ENCODE measurements at regions not wholly inside any gene's neighbourhood (a gene's known extent, or its start where the extent isn't known, plus 50 kb on each side); places are given as distances from the start of the nearest gene placed in this dataset.

DNA sequence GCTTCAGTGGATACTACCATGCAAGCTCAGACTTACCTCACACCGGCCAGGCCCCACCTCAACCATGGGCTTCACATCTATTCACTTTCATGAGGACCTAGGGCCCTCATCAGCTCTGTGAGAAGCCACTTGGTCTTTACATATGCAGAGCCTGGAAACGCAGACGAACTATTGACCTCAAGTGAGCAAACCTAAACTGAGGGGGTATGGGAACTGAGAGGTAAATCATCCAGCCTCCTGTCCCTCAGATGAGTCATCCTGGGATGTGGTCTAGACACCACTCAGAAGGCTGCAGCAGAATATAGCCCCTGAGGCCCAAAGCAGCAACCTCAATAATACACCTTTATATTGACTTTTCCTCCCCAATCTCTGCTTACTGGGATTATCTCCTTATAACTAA is 578.0 kb downstream of the INSC start:
- no peak for DNase-seq (ENCODE audit: low spot score)

DNA sequence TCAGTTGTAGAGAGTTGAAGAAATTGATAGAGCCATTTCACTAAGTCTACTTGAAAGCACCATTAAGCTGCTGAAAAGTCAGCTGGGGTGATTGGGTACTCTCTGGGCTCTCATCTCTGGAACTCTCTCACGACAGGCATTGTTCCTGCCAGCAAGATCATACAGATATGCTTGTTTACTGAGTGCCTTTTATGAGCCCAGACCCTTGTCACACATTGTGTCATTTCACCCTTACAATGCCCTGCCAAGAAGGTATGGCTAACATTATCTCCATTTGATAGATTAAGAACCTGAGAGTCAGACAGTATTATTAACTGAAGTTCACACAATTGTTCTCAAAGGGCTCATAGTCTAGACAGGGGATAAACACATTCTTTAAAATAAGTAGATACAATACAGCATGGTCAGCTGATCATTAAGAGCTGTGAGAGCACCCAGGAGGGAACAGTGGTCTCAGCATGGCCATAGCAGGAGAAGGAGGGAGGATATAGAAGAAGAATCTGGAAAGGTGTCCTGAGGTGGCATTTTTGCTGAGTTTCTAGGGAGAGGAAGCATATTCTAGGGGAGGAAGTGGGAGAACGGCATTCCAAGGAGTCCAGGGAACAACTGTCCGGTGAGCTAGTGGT is 580.5 kb downstream of the INSC start:
- DNase-seq (ENCODE audit: low spot score): peak; percentile 77

DNA sequence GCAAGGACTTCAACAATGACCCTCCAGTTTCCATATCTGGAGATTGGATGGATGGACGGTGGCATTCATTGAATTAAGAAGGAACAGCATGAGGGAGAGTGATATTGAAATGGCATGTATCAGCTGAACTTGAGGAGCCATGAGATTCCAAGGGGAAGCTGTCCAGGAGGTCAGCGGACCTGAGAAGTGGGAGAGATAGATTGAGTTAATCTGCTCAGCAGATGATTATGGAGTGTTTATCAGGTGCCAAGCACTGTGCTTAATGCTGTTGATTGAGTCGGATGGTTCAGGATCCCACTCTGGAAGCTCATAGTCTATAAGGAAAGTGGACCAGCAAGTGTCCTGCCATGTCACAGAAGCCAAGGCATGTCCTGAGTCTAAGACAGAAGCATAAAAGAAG is 581.3 kb downstream of the INSC start:
- no peak for DNase-seq (ENCODE audit: low spot score)

DNA sequence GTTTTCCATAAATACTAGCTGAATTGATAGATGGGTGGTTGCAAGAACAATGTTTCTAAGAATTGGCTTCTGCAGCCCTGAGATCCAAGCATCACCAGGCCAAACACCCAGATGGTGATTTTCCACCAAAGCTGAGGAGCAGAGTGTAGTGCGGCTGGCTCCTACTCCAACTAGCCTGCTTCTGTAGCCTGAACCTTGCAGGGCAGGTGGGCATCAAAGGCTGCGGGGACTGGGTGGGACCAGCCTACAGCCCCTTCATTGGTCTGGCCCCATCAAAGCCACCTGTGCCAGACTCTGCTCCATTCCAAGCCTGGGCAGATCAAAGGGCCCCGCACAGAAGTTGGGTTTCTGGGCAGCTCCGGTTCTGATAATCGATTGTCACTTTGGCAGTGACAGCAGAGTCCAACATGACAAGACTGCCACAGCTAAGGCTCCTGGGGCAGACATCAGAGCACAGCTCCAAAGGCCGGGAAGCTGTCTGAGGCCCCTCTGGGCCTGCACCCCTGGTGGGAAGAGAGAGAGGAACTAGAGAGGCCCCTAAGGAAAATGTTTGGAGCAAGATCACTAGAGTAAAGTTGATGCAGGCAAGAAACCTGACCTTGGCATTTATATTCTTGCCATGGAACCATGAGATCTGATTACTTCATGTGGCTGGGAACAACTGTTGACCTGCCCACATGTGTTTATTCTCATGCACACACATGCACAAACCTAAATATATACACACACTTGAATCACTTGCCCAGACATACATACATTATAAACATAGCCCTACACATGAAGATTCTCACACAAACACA is 582.9 kb downstream of the INSC start:
- DNase-seq (ENCODE audit: low spot score): no peak

DNA sequence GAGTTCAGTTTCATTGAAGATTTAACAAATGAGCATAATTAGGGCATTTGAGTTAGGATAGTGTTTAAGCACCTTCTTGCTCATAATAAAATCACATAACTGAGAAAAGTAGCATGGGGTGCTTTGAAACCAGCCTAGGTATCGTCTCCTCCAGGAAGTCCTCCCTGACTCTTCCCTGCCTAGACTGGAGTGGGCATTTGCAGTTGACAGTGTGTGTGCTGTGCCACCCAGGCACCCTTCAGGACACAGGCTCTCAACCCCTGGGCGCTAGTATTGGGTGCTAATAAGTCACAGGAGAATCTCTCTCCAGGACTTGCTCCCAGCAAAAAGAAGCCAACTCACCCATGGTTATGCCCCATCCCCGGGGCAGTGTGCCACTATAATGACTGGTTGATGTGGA is 584.1 kb downstream of the INSC start:
- no peak for DNase-seq (ENCODE audit: low spot score)

DNA sequence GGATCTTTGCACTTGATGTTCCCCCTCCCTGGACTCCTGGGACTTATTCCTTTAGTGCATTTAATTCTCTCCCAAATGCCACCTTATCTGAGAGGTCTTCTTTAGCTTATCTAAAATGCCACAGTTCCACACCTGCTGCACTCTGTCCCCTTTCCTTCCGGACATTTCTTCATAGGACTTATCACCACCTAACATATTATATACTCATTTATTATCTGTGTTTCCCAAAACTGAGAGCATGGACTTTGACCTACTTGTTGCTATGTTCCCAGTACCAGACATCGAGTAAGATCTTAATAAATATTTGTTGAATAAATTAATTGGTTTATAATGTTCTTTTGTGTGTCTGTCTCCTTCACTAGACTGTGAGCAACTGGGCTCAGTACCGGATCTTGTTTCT is 585.3 kb downstream of the INSC start:
- no peak for DNase-seq (ENCODE audit: low spot score)

DNA sequence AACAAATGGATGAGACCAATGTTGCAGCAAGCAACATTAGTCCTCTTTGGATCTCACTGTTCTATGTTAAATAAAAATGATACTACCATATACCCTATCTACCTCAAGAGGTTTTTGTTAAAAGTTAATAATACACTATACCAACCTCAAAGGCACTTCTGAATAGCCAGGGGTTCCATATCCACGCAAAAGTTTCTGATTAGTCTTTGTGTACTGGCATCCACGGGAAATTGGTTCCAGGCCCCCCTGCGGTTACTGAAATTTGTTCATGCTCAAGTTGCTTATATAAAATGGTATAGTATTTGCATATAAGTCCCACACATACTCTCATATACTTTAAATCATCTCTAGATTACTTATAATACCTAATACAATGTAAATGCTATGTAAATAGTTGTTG is 585.7 kb downstream of the INSC start:
- DNase-seq (ENCODE audit: low spot score): no peak

DNA sequence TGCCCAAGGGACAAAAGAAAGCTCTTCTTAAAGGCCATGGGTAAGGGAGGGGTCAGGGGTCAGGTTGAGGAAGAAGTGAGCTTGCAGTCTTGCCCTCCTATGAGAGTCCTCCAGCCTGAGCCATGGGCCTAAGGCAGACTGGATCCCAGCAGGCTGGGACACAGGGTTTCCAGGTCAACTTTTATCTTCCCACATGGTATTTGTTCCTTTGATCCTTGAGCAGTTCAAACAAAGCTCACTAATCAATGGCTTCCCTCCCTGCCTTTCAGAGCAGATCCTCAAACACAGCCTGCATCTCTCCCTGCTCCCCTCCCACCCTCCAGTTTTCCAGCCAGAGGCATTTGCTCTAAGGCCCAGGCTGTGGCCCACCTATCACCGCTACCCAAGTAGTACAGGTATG is 589.3 kb downstream of the INSC start:
- no peak for DNase-seq (ENCODE audit: low spot score)

DNA sequence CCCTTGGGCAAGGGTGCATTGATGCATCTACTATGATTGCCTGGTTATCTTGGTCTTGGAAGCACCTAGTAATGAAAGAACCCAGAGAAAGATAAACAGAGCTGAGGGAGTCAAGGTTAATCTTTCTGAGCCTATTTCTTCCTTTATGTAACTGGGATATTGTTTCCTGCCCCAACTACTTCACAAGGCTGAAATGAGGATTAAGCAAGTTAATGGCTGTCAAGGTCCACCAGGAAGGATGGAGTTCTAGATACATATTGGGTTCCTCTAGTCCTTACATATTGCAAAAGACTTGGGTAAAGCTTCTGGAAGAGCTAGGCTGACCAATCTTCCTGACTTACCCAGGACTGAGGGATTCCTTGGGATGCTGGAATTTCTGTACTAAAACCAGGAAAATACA is 589.8 kb downstream of the INSC start:
- DNase-seq (ENCODE audit: low spot score): no peak

DNA sequence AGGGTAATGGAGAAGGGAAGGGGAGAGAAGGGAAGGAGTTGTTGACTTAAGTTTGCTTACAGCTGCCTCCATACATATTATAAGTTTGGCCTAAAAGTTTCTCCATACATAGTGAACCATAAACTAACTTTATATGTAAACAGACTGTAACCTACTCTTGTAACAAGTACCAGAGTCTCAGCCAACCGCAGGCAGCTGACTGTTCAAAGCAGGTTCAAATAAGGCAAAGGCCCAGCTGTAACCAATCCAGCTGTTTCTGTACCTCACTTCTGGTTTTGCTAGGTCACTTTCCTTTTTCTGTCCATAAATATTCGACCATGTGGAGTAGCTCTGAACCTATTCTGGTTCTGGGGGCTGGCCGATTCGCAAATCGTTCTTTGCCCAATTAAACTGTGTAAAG is 591.2 kb downstream of the INSC start:
- DNase-seq (ENCODE audit: low spot score): no peak

DNA sequence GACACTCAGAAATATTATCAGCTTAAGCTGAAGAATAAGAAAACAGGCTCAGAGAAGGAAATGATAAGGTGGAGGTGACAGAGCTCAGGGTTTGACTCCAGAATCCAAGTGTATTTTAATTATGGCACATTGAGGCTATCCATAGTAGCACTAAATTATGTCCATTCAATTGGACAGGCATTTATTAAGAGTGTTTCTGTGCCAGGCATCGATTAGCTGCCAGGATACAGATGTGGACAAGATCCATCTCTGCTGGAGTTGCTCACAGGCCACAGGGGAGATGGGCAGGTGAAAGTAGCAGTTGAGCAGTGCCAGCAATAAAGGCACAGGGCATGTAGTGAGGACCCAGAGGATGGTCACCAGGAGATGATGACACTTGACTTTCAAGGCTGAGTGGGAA is 592.5 kb downstream of the INSC start:
- no peak for DNase-seq (ENCODE audit: low spot score)

DNA sequence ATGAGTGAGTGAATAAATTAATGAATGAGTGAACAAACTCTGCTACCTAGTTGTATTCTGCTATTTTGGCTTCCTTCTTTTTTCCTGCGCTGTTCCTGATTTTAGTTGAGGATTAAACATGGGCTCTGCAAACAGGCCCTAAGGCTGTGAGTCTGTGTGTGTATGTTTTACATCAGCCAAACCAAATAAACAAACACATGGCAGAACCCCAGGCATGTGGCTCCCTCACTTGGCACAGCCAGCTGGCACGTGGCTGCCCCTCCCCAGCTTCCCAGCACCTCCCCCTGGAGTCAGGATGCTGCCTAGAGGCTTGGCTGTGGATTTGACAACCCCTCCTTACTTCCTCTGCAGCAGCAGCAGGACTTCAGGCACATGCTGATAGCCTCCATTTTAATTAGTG is 593.2 kb downstream of the INSC start:
- DNase-seq (ENCODE audit: low spot score): no peak

DNA sequence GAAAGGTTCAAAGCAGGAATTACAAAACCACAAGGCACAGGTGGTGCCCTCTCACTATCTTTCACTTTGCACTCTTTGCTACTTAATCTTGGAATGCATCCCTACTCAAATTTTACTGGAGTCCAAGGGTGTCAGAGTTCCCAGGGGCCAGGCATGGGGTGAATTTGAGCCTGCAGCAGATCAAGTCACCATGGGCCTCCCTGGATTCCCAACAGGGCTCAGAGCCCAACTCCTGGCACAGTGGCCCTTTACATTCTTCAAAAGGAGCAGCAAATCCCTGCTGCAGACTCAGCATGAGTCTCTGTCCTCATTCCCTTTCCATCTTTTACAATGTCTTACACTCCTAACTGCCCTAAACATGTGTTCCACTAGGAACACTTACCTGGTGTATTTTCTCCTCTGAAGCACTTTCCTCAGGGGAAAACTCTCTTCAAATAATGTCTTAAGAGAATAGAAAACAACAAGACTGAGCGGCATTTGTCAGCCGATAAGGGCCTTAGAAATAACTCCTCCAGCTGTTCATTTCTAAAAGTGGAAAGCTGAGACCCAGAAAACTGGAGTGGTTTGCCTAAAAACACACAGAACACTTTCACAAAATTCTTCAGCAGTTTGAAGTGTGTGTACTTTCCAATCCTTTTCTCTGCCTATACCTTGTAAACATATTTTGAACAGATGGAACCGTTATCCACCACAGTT is 596.0 kb downstream of the INSC start:
- no peak for DNase-seq (ENCODE audit: low spot score)

DNA sequence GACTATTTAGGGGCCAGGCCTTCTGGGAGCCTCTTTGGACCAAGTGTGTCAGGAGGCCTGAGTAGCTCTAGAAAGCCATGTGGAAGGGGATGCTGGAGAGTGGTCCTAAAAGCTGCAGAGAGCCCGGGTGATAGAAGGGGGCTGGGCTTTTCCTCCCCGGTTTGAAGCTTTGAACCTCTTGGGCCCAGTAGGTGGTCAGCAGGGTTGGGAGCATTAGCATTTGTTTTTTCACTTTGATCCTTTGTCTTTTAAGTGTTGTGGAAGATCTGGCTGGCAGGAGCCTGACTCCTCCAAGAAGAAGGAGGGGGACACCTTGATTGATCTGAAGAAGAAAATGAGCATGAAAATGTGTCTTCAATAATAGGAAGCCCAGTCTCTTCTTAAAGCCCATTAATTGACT is 596.6 kb downstream of the INSC start:
- no peak for DNase-seq (ENCODE audit: low spot score)

DNA sequence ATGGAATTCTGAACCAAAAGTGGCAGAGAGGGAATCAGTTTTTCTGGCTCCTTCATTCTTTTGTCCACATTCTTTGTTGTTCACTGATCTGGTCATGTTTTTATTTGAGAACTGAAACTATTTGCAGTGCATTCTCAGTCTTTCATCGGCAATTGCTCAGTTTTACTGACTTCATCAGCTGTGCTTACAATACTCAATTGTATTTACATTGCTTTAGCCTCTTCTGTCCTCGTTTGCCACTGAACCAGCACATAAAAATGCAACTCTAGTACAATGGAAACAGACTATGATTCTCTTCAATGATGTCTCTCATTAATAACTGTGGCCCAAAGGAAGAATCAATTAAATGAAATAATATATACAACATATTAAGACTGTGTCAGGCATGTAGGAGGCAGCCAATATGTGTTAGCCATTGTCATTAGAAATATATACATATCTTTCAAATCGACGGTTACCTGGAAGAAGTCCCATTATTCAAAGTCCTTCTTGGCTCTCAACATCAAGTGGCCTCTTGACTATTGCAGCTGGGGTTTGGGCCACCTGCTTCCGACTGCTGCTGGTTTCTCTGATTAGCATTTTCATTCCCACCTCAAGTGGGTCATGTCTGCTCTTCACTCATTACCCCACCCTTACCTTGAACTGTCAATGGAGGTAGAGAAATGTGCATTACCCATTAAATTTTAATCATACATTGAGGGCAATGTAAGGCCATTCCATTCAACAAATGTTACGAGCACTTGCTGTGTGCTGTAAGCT is 600.1 kb downstream of the INSC start:
- DNase-seq (ENCODE audit: low spot score): no peak

DNA sequence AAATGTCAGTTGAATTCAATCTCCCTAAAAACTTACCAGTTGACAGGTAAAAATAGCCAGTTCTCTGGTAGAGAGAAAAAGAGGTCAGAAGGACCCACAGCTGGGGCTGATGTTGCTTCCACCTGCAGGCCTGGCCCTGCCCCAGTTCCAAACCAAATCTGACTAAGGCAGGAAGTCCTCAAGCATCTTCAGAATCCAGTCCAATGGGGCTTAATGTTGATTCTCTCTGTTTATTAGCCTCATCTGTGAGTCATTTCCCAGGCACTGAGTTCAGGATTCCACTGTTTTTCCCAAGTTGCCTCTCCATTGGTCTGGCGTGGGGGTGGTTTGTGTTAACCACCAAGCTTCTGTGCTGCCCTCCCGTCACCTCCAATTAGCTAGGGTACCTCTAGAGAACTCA is 601.8 kb downstream of the INSC start:
- no peak for DNase-seq (ENCODE audit: low spot score)

DNA sequence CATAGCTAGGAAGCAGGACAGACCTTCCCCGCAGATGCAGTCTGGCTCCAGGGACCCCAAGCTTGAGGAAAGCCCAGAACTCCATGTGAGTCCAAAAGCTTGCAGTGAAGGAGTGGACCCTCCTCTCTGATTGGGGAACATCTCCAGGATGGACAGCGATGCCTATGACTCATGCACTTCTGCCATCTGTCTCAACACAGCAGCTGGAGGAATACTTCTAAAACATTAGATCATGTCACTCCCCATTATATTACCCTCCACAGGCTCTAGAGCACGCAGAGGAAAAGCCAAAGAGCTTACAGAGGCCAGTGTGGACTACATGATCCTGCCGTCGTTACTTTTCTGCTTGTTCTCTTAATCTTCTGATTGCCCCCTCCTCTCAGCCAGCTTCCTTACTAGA is 605.7 kb downstream of the INSC start:
- DNase-seq (ENCODE audit: low spot score): no peak

DNA sequence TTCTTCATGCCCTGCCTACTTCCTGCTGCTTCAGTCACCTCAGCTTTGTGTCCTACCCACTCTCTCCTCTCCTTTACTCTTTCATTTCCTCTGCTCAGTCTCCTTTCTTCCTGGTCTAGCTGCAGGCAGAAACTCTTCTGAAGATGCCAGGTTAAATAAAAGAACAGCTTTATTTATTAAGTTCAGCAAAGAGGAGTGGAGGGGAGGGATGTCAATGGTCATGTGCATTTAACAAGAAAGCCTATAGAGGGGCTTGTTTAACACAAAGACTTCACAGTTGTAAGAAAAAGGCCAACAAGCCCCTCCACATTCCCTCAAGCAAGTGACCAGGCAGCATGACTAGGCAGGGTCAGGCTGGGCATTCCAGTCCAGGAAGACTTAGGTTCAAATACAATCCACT is 609.2 kb downstream of the INSC start:
- DNase-seq (ENCODE audit: low spot score): no peak

DNA sequence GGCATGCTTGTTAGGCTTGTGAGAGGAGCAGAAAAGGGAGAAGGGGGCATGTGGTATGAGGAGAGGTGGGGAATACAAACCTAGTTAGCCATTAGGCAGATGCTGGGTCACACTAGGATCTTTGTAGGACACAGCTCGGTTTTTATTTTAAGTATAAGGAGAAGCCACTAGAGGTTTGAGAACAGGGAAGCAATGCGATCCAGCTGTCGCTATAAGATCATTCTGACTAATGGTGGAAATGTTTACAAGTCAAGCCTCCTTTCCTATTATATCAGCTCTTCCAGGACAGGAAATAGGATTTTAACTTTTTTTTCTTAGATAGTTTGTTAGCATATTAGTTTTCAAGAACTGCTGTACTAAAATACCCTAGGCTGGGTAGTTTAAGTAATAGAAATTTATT is 609.9 kb downstream of the INSC start:
- DNase-seq (ENCODE audit: low spot score): no peak

DNA sequence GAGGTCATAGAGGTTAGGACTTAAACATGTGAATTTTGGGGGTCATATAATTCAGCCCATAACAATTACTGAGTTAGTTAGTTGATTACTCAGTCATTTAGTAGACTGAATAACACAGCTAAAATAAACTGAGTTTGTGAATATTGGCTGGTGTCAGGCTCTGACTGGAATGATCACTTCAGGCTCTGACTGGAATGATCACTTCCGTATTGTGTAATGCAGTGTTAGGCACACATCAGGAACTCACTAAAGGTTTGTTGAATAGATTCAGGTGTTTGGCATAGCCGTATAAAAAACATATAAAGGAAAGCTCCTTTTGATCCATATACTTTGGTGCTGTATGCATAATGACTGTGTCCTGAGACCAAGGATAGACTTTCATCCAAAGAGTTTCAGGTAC is 610.5 kb downstream of the INSC start:
- no peak for DNase-seq (ENCODE audit: low spot score)

DNA sequence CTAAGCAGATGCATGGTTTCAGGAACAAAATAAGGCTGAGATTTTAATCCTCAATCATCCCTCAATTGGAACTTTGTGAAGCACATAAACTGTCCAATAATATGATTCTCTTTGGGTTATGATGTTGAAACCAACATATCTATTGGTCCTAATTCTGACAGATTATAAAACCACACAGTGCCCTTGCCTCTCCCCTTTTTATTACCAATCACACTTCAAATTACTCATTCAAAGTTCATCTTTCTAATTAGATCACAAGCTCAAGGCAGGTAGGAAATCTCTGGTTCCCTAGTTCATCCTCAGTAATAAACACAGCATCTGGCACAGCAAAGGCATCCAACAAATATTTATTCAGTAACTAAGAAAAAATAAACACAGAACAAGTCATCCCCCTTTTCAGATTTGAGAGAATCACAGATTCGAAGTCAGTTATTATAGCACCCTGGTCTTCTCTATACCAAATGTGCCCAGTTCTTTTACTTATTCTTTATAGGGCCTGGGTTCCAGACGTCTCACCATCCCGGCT is 611.6 kb downstream of the INSC start:
- DNase-seq (ENCODE audit: low spot score): no peak

DNA sequence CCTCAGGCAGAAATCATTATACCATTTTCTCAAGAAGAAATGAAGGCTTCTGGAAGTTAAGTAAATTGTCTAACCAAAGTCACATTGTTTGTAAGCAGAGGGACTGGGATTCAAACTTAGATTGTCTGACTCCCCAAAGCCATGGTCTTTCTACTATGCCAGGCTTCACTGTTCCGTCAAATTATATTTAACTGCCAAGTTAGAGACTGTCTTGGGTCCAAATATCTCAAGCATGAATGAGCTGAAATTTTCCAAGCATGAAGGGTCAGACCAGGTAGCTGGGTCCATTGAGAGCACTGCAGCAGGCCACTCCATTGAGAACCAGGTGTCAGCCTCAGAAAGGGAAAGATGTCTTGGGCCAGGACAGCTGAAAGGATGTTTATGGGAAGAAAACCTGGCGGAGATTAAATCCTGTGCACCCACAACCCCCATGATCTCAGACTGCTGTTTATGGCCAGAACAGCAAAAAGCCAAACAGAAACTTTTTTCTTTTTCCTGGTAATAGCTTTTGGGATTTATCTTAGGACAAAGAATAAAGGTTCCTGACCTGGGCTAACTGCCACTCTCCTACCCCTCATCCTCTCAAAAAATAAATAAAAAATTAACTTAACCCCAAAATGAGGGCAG is 612.3 kb downstream of the INSC start:
- DNase-seq (ENCODE audit: low spot score): no peak
